Right atrium auricular region (tissue), 2 donors: ENCODE measurements at regions not wholly inside any gene's neighbourhood (a gene's known extent, or its start where the extent isn't known, plus 50 kb on each side); places are given as distances from the start of the nearest gene placed in this dataset.

ENCODE experiments used
- DNase-seq: peaks from one replicate; pipeline ENCODE4 v3.0.0-alpha.2; 2019; ENCODE audit warnings: low spot score
- H3K27ac ChIP-seq, 2 donors: fragments of 200-600 bp; sonication (generic); 1 replicate in 1 of 2; 2 replicates in 1 of 2; pipeline ENCODE4 v1.5.1; 2016 to 2019
- H3K27me3 ChIP-seq, 2 donors: fragments of 200-600 bp; sonication (generic); one replicate each; pipeline versions ENCODE4 v1.5.1 to v1.6.0; 2017 to 2019
- H3K36me3 ChIP-seq: fragments of 200-600 bp; sonication (generic); one replicate; pipeline ENCODE4 v1.5.1; 2016
- H3K4me1 ChIP-seq, 2 donors: fragments of 200-600 bp; sonication (generic); one replicate each; pipeline versions ENCODE4 v1.5.1 to v1.6.0; 2017 to 2019
- H3K4me3 ChIP-seq, 2 donors: fragments of 200-600 bp; sonication (generic); 1 replicate in 1 of 2; 2 replicates in 1 of 2; pipeline ENCODE4 v1.5.1; 2017 to 2019; ENCODE audit warnings: mild to moderate bottlenecking in 1 of 2, moderate library complexity in 1 of 2
- H3K9me3 ChIP-seq, 2 donors: fragments of 200-600 bp; sonication (generic); one replicate each; pipeline ENCODE4 v1.5.1; 2019
- TF ChIP-seq, protein P1 (sequence below), 2 donors: fragments of 200-600 bp; sonication (generic); IDR thresholded peaks; one replicate each; pipeline ENCODE4 v1.5.1; 2019; ENCODE audit warnings: antibody characterized with exemption in 2 of 2

DNA sequence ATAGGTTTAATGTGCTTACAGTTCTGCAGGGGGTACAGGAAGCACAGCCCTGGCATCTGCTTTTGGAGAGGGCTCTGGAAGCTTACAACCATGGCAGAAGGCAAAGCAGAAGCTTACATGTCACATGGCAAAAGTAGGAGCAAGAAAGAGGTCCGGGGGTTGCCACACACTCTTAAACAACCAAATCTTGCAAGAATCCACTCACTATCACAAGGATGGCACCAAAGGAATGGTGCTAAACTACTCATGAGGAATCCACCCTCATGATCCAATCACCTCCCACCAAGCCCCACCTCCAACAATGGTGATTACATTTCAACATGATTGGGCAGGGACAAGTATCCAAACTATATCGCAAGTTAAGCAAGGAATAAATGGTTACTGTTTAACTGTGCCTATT lies 255.8 kb upstream of the AVPR1A start:
- Histone ChIP-seq H3K27me3 (no peaks in the 10 kb centered on the region), H3K36me3 (no peaks in the 10 kb centered on the region), H3K4me1 (no peaks in the 10 kb centered on the region), H3K4me3 (no peak overlapping the region), H3K9me3 (peaks cover 0 to 11% of the 10 kb centered on the region in 2 donors), H3K27ac (no peak overlapping the region)
- DNase-seq: no peak
- TF ChIP-seq, protein P1, sequence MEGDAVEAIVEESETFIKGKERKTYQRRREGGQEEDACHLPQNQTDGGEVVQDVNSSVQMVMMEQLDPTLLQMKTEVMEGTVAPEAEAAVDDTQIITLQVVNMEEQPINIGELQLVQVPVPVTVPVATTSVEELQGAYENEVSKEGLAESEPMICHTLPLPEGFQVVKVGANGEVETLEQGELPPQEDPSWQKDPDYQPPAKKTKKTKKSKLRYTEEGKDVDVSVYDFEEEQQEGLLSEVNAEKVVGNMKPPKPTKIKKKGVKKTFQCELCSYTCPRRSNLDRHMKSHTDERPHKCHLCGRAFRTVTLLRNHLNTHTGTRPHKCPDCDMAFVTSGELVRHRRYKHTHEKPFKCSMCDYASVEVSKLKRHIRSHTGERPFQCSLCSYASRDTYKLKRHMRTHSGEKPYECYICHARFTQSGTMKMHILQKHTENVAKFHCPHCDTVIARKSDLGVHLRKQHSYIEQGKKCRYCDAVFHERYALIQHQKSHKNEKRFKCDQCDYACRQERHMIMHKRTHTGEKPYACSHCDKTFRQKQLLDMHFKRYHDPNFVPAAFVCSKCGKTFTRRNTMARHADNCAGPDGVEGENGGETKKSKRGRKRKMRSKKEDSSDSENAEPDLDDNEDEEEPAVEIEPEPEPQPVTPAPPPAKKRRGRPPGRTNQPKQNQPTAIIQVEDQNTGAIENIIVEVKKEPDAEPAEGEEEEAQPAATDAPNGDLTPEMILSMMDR (IDR thresholded peaks at IDR 0.05): no peak

DNA sequence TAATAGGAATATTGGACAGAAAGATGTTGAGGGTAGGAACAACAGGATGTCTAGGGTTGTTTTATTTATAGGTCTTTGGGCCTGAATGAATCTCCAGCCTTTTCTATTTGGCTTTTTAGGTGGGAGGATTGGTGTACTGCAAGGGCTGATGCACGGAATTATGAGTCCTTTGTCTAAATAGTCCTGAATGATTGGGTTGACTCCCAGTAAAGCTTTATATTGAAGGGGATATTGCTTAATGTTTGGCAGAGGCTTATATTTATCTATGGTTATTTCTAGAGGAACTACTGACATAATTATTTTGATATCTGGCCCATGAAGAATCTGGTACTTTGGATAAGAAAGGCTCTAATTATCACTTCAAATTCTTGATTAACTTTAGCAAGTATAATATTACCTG lies 253.6 kb upstream of the AVPR1A start:
- TF ChIP-seq, protein P1 (IDR thresholded peaks at IDR 0.05): no peak

DNA sequence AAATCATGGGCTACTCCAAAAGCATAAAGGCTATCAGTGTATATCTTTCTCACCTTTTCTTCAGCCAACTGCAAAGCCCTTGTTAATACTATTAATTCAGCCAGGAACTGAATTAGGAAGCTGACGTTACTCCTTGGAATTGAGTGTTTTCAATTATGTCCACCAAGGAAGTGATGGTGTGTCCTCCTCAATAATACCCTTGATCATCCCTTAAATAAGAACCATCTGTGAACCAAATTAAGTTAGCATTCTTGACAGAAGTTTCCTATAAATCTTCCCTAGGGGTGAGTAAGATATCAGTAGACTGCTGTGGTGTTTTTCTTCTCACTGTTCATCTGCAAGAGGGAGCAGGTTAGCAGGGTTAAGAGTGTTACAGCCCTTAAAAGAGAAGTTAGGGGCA lies 252.3 kb upstream of the AVPR1A start:
- no peak overlapping the region for H3K4me3 ChIP-seq
- peaks cover 0 to 11% of the 10 kb centered on the region in 2 donors for H3K9me3 ChIP-seq
- no peaks in the 10 kb centered on the region for H3K27me3 ChIP-seq
- H3K4me1 ChIP-seq: no peaks in the 10 kb centered on the region
- H3K27ac ChIP-seq: no peak overlapping the region
- no peaks in the 10 kb centered on the region for H3K36me3 ChIP-seq
- TF ChIP-seq, protein P1 (IDR thresholded peaks at IDR 0.05): no peak
- no peak for DNase-seq

More for the DNA sequence above, 253.6 kb upstream of the AVPR1A start:
- Histone ChIP-seq H3K9me3 (peaks cover 0 to 11% of the 10 kb centered on the region in 2 donors), H3K27ac (no peak overlapping the region), H3K36me3 (no peaks in the 10 kb centered on the region), H3K4me3 (no peak overlapping the region), H3K27me3 (no peaks in the 10 kb centered on the region), H3K4me1 (no peaks in the 10 kb centered on the region)
- no peak for DNase-seq

DNA sequence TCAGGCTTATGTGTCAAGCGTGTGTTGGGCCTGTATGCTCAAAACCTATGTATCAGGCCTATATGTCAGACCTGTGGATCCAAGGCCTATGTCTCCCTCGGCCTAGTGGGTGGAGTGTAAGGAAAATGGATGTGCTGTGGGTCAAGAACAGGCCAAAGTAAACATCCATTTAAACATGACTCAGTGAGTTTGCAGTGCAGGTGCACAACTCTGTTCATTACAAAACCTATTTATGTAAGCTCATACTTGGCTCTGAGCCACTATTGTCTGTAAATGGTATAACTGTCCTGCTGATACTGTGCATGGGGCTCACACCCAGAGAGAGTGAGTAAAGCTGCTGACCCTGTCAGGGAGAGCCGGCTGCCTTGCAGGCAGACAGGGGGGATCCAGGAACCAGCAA lies 249.7 kb upstream of the AVPR1A start:
- Histone ChIP-seq H3K27me3 (no peaks in the 10 kb centered on the region), H3K36me3 (no peaks in the 10 kb centered on the region), H3K4me1 (no peaks in the 10 kb centered on the region), H3K9me3 (peaks cover 0 to 3% of the 10 kb centered on the region in 2 donors), H3K27ac (no peak overlapping the region), H3K4me3 (no peak overlapping the region)
- DNase-seq: no peak
- TF ChIP-seq, protein P1 (IDR thresholded peaks at IDR 0.05): no peak

DNA sequence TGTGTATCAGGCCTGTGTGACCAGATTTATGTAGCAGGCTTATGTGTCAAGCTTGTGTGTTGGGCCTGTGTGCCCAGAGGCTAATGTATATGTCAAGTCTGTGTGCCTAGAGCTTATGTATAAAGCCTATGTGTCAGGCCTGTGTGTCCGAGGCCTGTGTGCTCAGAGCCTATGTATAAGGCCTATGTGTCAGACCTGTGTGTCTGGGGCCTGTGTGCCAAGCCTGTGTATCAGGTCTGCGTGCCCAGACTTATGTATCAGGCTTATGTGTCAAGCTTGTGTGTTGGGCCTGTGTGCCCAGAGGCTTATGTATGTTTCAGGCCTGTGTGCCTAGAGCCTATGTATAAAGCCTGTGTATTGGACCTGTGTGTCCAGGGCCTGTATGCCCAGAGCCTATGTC lies 249.3 kb upstream of the AVPR1A start:
- Histone ChIP-seq H3K27me3 (no peaks in the 10 kb centered on the region), H3K4me1 (no peaks in the 10 kb centered on the region), H3K27ac (no peak overlapping the region), H3K4me3 (no peak overlapping the region), H3K9me3 (no peaks in the 10 kb centered on the region), H3K36me3 (no peaks in the 10 kb centered on the region)
- DNase-seq: no peak
- TF ChIP-seq, protein P1 (IDR thresholded peaks at IDR 0.05): no peak

DNA sequence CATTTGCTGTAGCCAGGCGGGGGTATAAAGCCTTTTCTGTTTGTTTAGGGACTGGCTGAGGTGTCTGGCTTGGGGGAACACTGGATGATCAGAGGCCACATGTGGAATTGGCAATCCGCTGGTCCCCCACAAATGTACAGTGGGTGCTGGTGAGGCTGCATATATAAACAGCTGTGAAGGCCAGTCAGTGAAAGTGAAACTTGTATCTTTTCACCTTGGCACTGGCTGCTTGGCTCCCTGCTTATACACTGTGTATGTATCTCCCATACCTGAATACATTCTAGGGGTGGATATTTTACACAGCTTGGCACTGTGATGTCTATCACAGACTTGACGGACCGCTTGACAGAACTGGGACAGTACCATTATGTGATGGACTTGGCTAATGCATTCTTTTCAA lies 246.8 kb upstream of the AVPR1A start:
- H3K36me3 ChIP-seq: no peaks in the 10 kb centered on the region

More for the DNA sequence above, 246.8 kb upstream of the AVPR1A start:
- Histone ChIP-seq H3K4me3 (no peak overlapping the region), H3K27ac (no peak overlapping the region), H3K27me3 (no peaks in the 10 kb centered on the region), H3K4me1 (no peaks in the 10 kb centered on the region), H3K9me3 (no peaks in the 10 kb centered on the region)
- no peak for DNase-seq
- TF ChIP-seq, protein P1 (IDR thresholded peaks at IDR 0.05): no peak
